ENCODE measurements at regions not wholly inside any gene's neighbourhood (a gene's known extent, or its start where the extent isn't known, plus 50 kb on each side); places are given as distances from the start of the nearest gene placed in this dataset.
A peak's percentile ranks its signal among the peaks of the same experiment; 100 is the strongest.

DNA sequence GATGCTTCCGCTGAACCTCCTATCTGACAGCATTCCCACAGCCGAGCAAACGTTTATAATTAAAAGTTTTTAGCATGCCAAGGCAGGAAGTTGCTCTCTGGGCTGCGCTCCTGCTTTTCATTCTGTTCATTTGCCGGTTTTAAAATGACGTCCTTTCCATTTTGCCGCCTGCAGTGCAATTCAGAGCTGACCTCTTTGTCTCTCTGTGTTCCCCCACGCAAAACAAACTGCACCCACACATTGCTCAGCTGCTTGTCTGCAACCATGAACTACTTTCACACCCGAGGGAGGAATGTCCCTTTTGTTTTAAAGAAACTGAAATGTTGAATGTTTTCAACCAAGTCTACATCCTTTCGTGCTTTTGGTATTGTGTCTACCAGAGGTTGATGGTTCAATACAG, 416.5 kb downstream of the EFNB2 start:
- no peaks in the 10 kb centered on the region for H3K4me1 ChIP-seq
- 31% methylated on average over 10 of the region's 10 CpGs for WGBS (ENCODE audit: insufficient coverage, low coverage, low lambda C conversion rate, missing lambda C conversion rate)
- H3K4me3 ChIP-seq, result no peak overlapping the region
- H3K36me3 ChIP-seq, result no peaks in the 10 kb centered on the region
- no peak overlapping the region for H3K27ac ChIP-seq
- H3K27me3 ChIP-seq, result no peaks in the 10 kb centered on the region
- intact Hi-C loops (cut with DNase I), result no loop called here
- H3K9me3 ChIP-seq, result no peaks in the 10 kb centered on the region
- ATAC-seq (no peak), DNase-seq (no peak)
- TF ChIP-seq POLR2A (IDR thresholded peaks at IDR 0.05), result no peak
- TF ChIP-seq, protein P1, sequence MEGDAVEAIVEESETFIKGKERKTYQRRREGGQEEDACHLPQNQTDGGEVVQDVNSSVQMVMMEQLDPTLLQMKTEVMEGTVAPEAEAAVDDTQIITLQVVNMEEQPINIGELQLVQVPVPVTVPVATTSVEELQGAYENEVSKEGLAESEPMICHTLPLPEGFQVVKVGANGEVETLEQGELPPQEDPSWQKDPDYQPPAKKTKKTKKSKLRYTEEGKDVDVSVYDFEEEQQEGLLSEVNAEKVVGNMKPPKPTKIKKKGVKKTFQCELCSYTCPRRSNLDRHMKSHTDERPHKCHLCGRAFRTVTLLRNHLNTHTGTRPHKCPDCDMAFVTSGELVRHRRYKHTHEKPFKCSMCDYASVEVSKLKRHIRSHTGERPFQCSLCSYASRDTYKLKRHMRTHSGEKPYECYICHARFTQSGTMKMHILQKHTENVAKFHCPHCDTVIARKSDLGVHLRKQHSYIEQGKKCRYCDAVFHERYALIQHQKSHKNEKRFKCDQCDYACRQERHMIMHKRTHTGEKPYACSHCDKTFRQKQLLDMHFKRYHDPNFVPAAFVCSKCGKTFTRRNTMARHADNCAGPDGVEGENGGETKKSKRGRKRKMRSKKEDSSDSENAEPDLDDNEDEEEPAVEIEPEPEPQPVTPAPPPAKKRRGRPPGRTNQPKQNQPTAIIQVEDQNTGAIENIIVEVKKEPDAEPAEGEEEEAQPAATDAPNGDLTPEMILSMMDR (IDR thresholded peaks at IDR 0.05), result no peak

DNA sequence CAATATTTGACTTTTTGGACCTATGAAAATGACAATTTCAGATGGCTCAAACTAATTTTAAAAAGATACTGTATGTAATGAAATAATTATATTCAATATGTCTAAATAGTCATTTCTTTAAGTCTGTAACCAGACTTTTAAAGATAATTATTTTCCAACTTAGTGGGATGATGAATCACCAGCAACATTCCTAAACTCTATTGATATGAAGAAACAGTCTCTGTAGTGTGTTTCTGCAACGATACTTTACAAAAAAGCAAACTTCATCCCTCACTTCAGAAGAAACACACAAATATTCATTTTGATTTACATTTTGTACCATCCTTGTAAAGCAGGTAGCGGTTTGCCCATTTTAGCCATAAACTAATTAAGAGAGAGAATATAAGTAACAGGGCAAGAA, 417.4 kb downstream of the EFNB2 start:
- Histone ChIP-seq H3K9me3 (no peaks in the 10 kb centered on the region), H3K36me3 (no peaks in the 10 kb centered on the region), H3K4me3 (no peak overlapping the region), H3K27ac (no peak overlapping the region), H3K27me3 (no peaks in the 10 kb centered on the region), H3K4me1 (no peaks in the 10 kb centered on the region)
- DNase-seq (no peak), ATAC-seq (no peak)
- 53% methylated on average over 2 of the region's 2 CpGs for WGBS (ENCODE audit: insufficient coverage, low coverage, low lambda C conversion rate, missing lambda C conversion rate)
- TF ChIP-seq, protein P1 (IDR thresholded peaks at IDR 0.05), result no peak
- TF ChIP-seq POLR2A (IDR thresholded peaks at IDR 0.05), result no peak
- intact Hi-C loops (cut with DNase I), result no loop called here

DNA sequence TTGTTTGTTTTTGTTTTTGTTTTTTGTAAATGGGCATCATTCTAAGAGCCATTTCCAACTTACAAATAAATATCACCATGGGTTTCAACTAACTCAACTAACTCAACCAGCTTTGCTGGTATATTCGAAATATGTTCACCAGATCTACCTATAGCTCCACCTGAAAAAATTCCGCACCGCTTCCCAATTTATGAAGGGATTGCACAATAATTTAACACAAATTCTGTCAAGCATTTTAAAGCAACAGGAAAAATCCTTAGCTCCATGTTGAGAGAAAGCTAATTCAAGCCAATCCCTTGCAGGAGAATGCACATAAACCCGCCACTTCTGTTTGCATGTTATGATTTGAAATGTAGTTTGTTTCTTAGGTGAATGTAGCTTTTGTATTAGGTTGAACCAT, 417.8 kb downstream of the EFNB2 start:
- ATAC-seq (no peak), DNase-seq (no peak)
- H3K4me1 ChIP-seq, result no peaks in the 10 kb centered on the region
- intact Hi-C loops (cut with DNase I), result no loop called here
- H3K36me3 ChIP-seq, result no peaks in the 10 kb centered on the region
- TF ChIP-seq, protein P1 (IDR thresholded peaks at IDR 0.05), result no peak
- TF ChIP-seq POLR2A (IDR thresholded peaks at IDR 0.05), result no peak
- H3K27me3 ChIP-seq, result no peaks in the 10 kb centered on the region
- H3K9me3 ChIP-seq, result no peaks in the 10 kb centered on the region
- 74% methylated on average over 4 of the region's 4 CpGs for WGBS (ENCODE audit: insufficient coverage, low coverage, low lambda C conversion rate, missing lambda C conversion rate)
- no peak overlapping the region for H3K27ac ChIP-seq
- H3K4me3 ChIP-seq, result no peak overlapping the region

DNA sequence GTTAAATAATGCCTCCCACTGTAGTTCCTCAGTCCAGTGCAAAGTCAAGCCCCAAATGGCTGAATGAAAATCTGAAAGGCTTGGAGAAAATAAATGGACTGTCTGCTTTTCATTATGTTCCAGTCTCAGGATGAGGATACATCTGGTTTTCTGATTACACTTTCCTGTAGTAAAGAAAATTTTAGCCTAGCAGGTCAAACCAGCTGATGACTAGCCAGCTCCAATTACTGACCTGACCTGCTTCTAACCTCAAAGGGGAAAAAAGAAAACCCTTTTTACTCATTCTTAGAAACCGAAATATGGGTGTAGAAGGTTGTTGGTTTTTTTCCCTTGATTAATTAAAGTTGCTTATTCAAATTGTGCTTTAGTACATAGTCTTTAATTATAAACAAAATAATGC, 418.4 kb downstream of the EFNB2 start:
- no peak for TF ChIP-seq POLR2A (IDR thresholded peaks at IDR 0.05)
- H3K4me3 ChIP-seq, result no peak overlapping the region
- WGBS (ENCODE audit: insufficient coverage, low coverage, low lambda C conversion rate, missing lambda C conversion rate), result 12% methylated on average over 1 of the region's 1 CpG
- H3K27me3 ChIP-seq, result no peaks in the 10 kb centered on the region
- no peaks in the 10 kb centered on the region for H3K4me1 ChIP-seq
- DNase-seq (no peak), ATAC-seq (peak in 3 of 4 donors; percentile 46 to 67 (median 56))
- H3K36me3 ChIP-seq, result no peaks in the 10 kb centered on the region
- H3K9me3 ChIP-seq, result no peaks in the 10 kb centered on the region
- intact Hi-C loops (cut with DNase I), result no loop called here
- no peak overlapping the region for H3K27ac ChIP-seq

DNA sequence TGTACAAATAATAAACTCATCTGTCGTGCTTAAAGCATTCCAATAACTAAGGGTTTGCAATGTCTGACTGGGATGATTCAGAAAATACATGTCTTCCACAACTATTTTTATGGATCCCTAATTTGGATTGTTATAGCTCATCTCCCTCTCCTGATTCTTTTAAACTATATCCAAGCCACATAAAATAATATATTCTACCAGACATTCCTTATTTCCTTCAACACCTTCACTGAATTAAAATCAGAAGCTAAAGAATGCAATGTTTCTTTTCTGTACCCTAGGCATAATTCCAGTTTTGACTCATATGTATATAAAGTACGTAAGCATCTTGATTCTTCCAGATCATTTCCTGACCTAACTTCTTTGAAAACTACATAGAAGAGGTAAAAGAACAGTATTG, 420.4 kb downstream of the EFNB2 start:
- Histone ChIP-seq H3K9me3 (no peaks in the 10 kb centered on the region), H3K4me1 (no peaks in the 10 kb centered on the region), H3K27ac (no peak overlapping the region), H3K4me3 (no peak overlapping the region), H3K27me3 (no peaks in the 10 kb centered on the region), H3K36me3 (no peaks in the 10 kb centered on the region)
- ATAC-seq (no peak), DNase-seq (no peak)
- TF ChIP-seq POLR2A (IDR thresholded peaks at IDR 0.05), result no peak
- TF ChIP-seq, protein P1 (IDR thresholded peaks at IDR 0.05), result no peak
- intact Hi-C loops (cut with DNase I), result no loop called here
- WGBS (ENCODE audit: insufficient coverage, low coverage, low lambda C conversion rate, missing lambda C conversion rate), result 45% methylated on average over 2 of the region's 2 CpGs

All from right lobe of liver (tissue), 6 donors.